Astrocyte (in vitro differentiated cells and primary cell): ENCODE measurements at regions not wholly inside any gene's neighbourhood (a gene's known extent, or its start where the extent isn't known, plus 50 kb on each side); places are given as distances from the start of the nearest gene placed in this dataset.

Source experiments
- EZH2 ChIP-seq: IDR thresholded peaks from 2 replicates; pipeline ENCODE4 v1.6.1; 2012; ENCODE audit warnings: mild to moderate bottlenecking, low read length, inconsistent platforms; ENCODE audit not compliant: insufficient read depth
- TF ChIP-seq, protein P1 (sequence below): IDR thresholded peaks from 2 replicates; pipeline ENCODE4 v1.5.1; 2011; ENCODE audit warnings: low read depth, mild to moderate bottlenecking, inconsistent platforms, low read length, moderate library complexity; ENCODE audit not compliant: insufficient read depth

DNA sequence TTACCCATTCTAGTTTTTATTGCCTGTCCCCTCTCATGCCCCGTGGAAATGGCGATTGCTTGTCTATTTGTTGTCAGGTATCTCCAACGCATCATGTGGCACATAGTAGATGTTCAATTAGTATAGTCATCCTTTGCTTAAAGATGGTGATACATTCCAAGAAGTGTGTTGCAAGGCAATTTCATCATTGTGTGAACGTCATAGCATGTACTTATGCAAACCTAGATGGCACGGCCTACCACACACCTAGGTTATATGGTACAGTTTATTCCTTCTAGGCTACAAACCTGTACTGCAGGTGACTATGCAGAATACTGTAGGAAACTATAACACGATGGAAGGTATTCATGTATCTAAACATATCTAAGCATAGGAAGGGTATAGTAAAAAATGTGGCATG lies 163.9 kb upstream of the DAPK1 start:
- TF ChIP-seq, protein P1, sequence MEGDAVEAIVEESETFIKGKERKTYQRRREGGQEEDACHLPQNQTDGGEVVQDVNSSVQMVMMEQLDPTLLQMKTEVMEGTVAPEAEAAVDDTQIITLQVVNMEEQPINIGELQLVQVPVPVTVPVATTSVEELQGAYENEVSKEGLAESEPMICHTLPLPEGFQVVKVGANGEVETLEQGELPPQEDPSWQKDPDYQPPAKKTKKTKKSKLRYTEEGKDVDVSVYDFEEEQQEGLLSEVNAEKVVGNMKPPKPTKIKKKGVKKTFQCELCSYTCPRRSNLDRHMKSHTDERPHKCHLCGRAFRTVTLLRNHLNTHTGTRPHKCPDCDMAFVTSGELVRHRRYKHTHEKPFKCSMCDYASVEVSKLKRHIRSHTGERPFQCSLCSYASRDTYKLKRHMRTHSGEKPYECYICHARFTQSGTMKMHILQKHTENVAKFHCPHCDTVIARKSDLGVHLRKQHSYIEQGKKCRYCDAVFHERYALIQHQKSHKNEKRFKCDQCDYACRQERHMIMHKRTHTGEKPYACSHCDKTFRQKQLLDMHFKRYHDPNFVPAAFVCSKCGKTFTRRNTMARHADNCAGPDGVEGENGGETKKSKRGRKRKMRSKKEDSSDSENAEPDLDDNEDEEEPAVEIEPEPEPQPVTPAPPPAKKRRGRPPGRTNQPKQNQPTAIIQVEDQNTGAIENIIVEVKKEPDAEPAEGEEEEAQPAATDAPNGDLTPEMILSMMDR = no peak
- TF ChIP-seq EZH2 = no peak
